ENCODE measurements at regions not wholly inside any gene's neighbourhood (a gene's known extent, or its start where the extent isn't known, plus 50 kb on each side); places are given as distances from the start of the nearest gene placed in this dataset.

DNA sequence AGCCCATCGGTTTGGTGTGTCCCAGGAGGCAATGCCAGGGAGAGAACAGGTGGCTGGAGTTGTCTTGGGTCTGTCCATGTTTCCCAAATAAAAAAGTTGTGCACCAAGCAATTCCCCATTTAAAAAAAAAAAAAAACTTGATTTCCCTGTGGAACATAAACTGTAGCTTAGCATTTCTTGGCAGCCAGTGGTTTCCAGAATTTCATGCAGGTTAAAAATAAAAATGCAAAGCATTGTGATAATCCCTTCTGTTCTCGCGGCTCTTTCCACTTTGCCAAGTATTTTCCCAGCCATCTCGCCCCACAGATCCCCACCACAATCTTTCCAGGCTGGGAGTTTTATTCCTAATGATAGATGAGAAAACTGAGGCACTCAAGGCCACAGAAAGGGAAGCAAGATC, 51.4 kb upstream of the MSX1 start:
- TF ChIP-seq, protein P1, sequence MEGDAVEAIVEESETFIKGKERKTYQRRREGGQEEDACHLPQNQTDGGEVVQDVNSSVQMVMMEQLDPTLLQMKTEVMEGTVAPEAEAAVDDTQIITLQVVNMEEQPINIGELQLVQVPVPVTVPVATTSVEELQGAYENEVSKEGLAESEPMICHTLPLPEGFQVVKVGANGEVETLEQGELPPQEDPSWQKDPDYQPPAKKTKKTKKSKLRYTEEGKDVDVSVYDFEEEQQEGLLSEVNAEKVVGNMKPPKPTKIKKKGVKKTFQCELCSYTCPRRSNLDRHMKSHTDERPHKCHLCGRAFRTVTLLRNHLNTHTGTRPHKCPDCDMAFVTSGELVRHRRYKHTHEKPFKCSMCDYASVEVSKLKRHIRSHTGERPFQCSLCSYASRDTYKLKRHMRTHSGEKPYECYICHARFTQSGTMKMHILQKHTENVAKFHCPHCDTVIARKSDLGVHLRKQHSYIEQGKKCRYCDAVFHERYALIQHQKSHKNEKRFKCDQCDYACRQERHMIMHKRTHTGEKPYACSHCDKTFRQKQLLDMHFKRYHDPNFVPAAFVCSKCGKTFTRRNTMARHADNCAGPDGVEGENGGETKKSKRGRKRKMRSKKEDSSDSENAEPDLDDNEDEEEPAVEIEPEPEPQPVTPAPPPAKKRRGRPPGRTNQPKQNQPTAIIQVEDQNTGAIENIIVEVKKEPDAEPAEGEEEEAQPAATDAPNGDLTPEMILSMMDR (IDR thresholded peaks at IDR 0.05; ENCODE audit: insufficient read depth, low read depth, low read length, missing control alignments): no peak

DNA sequence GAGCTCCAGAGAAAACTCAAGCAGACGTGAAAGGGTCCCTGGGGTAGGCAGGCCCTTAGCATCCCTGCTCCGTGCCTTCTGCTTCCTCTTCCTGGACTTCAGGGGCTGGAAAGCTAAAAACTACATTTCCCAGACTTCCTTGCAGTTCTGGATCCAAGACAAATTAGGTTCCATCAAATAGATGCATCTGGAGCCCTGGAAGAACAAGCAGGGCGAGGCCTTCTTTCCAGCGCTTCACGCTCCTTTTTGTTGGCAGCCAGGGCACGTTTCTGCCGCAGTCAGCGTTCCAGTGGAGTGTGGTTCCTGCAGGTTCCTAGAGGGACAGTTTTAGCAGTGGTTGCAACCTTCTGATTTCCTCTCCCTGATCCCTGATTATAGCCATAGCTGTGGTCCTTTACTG, 53.6 kb upstream of the MSX1 start:
- TF ChIP-seq, protein P1 (IDR thresholded peaks at IDR 0.05; ENCODE audit: insufficient read depth, low read depth, low read length, missing control alignments): no peak
- H3K4me3 ChIP-seq (ENCODE audit: low read depth, low read length): no peak overlapping the region
- DNase-seq (ENCODE audit: low read depth): no peak

More for the DNA sequence above, 51.4 kb upstream of the MSX1 start:
- no peak overlapping the region for H3K4me3 ChIP-seq (ENCODE audit: low read depth, low read length)
- no peak for DNase-seq (ENCODE audit: low read depth)

DNA sequence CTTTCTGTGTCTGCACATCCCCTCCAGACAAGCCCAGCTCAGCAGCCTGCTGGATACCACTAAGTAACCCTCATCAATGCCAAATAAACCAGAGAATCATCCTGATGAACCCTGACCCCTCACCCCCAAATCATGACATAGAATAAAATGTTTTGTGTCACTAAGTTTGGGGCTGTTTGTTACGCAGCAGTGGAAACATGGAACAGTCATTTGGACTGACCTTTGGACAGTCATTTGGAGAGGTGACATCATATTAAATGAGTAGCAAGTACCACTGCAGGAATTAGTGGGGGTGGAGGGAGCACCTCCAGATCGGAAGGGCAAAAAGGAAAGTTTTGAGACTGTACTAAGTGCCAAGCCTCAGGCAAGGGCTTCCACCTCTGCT, 55.6 kb upstream of the MSX1 start:
- H3K4me3 ChIP-seq (ENCODE audit: low read depth, low read length): no peak overlapping the region
- TF ChIP-seq, protein P1 (IDR thresholded peaks at IDR 0.05; ENCODE audit: insufficient read depth, low read depth, low read length, missing control alignments): no peak
- no peak for DNase-seq (ENCODE audit: low read depth)

DNA sequence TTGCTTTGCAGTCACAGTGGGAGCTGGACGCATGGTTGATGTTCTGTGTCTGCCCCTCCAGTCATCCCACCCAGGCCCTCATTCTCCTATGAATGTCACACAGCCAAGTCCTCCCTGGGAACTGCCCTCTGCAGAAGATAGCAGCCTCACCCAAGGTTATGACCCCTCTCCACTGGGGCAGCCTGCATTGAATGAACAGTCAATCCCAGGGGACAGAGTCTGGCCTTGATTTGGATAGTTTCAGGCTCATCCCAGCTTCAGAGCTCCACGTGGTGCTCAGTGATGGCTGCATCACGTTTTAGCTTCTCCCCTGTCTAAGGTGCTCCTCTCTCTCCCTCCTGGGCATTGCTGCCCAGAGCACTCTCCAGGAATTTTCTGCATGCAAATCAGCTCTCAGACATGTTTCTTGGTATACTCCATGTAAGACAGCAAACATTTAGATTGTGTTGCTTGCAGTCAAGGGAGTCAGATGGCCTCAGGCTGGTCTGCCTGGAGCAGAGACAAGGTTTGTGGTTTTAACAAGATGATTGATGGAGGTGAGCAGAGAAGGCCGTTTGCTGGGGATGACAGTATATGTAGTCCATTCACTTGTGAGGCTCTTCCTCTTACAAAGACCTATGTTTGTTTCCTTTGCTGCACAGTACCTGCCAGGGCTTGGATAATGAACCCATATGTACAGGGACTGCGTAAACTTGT, 56.1 kb upstream of the MSX1 start:
- H3K4me3 ChIP-seq (ENCODE audit: low read depth, low read length): no peak overlapping the region
- no peak for DNase-seq (ENCODE audit: low read depth)
- TF ChIP-seq, protein P1 (IDR thresholded peaks at IDR 0.05; ENCODE audit: insufficient read depth, low read depth, low read length, missing control alignments): no peak

DNA sequence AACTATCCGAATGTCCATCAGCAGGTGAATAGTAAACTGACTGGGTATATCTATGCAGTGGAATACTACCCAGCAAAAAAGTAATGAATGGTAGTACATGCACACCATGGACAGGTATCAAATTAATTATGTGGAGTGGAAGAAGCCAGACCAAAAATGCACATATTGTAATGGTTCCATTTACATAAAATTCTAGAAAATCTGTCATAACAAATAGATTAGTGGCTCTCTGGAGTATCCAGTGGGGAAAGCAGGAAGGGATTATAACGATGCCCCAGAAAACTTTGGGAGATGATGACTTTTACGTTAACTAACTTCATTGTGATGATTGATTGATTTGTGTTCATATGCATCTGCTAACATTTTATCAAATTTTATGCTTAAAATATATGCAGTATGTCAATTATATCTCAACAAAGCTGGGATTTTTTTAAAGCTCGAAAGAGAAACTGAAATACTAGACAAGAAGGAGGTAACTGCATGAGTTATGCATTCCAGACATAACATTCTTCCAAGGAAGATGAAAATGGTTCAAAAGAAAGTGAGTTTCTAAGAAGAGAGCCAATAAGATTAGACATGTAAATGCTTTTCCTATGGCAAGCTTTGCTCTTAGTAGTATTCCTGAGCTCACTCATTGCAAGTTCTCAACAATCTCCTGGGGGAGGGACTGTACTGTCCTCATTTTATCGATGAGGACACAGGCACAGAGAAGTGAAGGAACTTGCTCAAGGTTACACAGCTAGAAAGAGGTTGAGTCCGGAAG, 58.6 kb upstream of the MSX1 start:
- TF ChIP-seq, protein P1 (IDR thresholded peaks at IDR 0.05; ENCODE audit: insufficient read depth, low read depth, low read length, missing control alignments): no peak
- H3K4me3 ChIP-seq (ENCODE audit: low read depth, low read length): no peak overlapping the region
- DNase-seq (ENCODE audit: low read depth): no peak

DNA sequence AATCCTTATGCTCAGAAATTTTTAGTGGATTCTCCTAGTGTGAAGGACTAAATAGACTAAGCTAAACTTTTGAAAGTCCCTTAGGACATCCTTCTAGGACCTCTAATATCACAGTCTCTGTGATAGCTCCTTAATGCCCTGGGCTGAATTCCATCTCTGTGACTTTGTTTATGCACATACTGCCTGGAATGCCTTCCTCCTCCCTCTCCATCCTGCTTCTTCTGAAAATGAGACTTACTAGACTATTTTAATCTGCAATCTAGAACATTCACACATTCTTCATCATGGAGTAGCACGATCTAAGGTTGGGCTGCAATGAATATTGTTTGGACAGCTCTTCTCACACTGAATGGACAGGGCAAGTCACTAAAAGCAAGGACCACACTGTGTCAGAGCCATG, 65.0 kb upstream of the MSX1 start:
- H3K4me3 ChIP-seq (ENCODE audit: low read depth, low read length): no peak overlapping the region
- DNase-seq (ENCODE audit: low read depth): no peak
- TF ChIP-seq, protein P1 (IDR thresholded peaks at IDR 0.05; ENCODE audit: insufficient read depth, low read depth, low read length, missing control alignments): no peak
